H7 (cell line): ENCODE measurements at regions not wholly inside any gene's neighbourhood (a gene's known extent, or its start where the extent isn't known, plus 50 kb on each side); places are given as distances from the start of the nearest gene placed in this dataset.

Experiments
- DNase-seq: peaks from one replicate; pipeline ENCODE4 v3.0.0; 2012
- H3K27me3 ChIP-seq: 2 replicates; pipeline ENCODE4 v1.6.0; 2011; ENCODE audit warnings: mild to moderate bottlenecking, low read length; ENCODE audit not compliant: control insufficient read depth, insufficient read depth
- H3K36me3 ChIP-seq: replicated peaks from 2 replicates; pipeline ENCODE4 v1.5.1; 2011; ENCODE audit warnings: low read length; ENCODE audit not compliant: control insufficient read depth, insufficient read depth
- H3K4me3 ChIP-seq: 2 replicates; pipeline ENCODE4 v1.5.1; 2011; ENCODE audit warnings: low read depth, mild to moderate bottlenecking, control low read depth, low read length, moderate library complexity; ENCODE audit not compliant: insufficient read depth

DNA sequence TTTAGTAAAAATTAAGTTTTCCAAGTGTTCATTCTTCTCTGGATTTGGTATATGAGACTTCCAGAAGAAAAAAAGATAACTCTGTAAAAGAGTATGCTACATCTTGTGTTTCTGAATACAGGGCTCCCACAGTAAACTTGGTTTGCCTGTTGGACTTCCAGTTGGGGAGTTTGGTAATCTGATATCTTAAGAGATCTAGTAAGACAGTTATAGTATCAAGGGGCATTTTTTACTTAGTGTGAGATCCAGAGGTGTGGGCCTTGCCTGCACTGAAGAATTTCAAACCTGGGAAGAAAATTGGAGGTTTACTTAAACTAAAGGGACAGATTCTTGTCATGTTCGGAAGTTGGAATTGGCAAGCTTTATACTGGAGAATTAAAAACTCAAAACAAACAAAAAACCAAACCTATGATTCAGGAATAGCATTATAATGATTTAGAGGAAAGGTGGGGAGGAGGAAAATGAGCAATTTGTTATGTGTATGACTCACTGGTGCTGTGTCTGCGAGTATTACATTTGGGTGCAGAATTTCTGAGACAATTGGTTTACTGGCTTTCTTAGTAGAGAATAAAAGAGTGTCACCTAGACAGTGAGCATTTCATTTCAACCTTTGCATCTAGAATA, 58.9 kb upstream of the ULK4 start:
- Histone ChIP-seq H3K27me3 (no peaks in the 10 kb centered on the region), H3K36me3 (no peaks in the 10 kb centered on the region), H3K4me3 (no peak overlapping the region)
- no peak for DNase-seq

GRCh38 chr3:42019953-42020260, 58.0 kb upstream of the ULK4 start:
- no peaks in the 10 kb centered on the region for H3K27me3 ChIP-seq
- H3K4me3 ChIP-seq: no peak overlapping the region
- H3K36me3 ChIP-seq: no peaks in the 10 kb centered on the region
- no peak for DNase-seq

GRCh38 chr3:42019144-42019952, 57.4 kb upstream of the ULK4 start:
- H3K4me3 ChIP-seq: no peak overlapping the region

DNA sequence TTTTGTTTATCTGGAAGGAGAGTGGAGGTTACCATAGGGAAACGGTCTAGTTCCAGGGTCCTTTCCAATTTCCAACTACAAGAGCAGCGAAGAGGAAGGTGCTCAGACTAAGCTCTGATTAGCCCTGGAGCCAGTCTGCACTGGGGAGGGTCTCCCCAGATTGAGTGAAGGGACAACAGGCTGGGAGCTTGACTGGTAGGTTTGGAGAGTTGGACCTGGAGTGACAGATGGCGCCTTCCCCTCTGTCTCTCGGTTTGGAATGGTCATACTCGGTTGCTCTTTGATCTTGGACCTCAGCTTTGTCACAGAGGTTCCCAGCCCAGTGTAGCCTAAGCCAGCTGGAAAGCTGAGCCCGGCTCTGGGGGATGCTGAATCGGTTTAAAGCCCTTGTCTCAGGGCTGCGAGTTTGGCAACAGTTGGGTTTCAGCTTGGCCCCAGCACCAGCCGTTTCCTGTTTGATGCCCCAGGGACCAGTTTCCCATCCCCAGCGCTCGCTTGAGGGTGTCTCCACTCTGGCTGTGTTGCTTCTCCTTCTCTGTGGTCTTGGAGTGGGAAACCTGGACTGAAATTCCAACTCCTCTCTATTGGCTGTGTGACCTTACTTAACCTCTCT, 53.1 kb upstream of the ULK4 start:
- peak; percentile 37 for DNase-seq
- H3K36me3 ChIP-seq: no peaks in the 10 kb centered on the region; the same call in 1 of the 2 replicates
- H3K4me3 ChIP-seq: peak overlapping the region; percentile 2; the same call in 1 of the 2 replicates

More at GRCh38 chr3:42019144-42019952, 57.4 kb upstream of the ULK4 start:
- DNase-seq: no peak
- Histone ChIP-seq H3K36me3 (no peaks in the 10 kb centered on the region), H3K27me3 (no peaks in the 10 kb centered on the region)

DNA sequence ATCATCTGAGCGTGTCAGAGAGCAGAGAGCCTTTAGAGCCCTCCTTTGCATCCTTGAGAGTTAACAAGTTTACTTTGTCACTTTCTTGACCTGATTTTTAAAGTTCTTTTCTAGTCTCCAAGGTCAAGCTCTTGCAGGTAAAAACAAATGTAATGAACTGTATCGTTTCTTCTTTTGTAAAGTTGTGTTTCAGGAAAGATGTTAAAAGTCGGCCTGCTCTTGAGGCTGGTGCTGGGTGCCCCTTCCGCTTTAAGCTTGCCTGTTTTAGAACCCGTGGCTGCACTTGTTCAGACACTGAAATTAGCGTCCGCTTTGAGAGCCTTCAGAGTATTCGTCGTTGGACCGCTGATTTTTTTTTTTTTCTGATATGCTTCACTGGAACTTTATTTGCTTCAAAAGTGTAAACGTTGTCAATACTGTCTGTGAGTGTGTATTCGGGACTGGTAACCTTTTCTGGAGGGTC, 52.6 kb upstream of the ULK4 start:
- Histone ChIP-seq H3K4me3 (peak overlapping the region; percentile 80), H3K27me3 (peaks cover 4% of the 10 kb centered on the region; the same call in 1 of the 2 replicates), H3K36me3 (no peaks in the 10 kb centered on the region; the same call in 1 of the 2 replicates)
- DNase-seq: no peak

More for the DNA sequence above, 53.1 kb upstream of the ULK4 start:
- peaks cover 4% of the 10 kb centered on the region; the same call in 1 of the 2 replicates for H3K27me3 ChIP-seq

DNA sequence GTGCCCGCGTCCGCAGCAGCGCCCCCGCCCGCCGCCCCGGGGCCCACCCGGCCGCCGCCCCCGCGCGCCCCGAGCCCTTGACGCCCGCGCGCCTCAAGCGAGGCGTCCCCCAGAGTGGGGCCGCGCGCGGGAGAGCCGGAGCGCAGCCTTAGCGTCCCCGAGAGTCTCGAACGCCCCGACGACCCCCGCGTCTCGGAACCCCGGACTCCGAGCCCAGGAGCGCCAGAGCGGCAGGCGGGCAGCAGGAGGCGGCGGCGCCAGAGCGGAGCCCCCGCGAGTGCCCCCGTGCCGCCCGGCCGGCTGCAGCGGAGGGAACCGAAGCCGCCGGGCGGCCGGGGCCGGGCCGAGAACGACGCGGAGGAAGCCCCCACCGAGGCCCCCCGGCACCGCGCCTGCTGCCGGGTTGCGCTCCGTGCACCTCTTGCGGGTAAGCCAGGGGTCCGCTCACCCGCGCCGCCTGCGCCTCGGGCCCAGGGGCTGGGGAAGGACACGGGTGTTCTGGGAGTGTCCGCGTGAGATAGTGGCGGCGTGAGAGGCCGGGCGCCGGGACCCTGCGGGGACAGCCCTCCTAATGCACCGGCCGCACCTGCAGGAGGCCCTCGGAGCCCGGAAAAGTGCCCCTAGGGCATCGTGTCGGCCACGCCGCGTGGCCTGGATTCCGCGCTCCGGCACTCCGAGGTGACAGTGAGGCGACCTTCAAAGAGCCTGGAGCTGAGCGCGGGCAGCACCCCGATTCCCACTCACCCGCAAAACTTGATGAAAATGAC, 52.0 kb upstream of the ULK4 start:
- H3K27me3 ChIP-seq: peaks cover 4% of the 10 kb centered on the region; the same call in 1 of the 2 replicates
- DNase-seq: peak; percentile 81
- H3K36me3 ChIP-seq: no peaks in the 10 kb centered on the region; the same call in 1 of the 2 replicates
- peak overlapping the region; percentile 80 for H3K4me3 ChIP-seq

DNA sequence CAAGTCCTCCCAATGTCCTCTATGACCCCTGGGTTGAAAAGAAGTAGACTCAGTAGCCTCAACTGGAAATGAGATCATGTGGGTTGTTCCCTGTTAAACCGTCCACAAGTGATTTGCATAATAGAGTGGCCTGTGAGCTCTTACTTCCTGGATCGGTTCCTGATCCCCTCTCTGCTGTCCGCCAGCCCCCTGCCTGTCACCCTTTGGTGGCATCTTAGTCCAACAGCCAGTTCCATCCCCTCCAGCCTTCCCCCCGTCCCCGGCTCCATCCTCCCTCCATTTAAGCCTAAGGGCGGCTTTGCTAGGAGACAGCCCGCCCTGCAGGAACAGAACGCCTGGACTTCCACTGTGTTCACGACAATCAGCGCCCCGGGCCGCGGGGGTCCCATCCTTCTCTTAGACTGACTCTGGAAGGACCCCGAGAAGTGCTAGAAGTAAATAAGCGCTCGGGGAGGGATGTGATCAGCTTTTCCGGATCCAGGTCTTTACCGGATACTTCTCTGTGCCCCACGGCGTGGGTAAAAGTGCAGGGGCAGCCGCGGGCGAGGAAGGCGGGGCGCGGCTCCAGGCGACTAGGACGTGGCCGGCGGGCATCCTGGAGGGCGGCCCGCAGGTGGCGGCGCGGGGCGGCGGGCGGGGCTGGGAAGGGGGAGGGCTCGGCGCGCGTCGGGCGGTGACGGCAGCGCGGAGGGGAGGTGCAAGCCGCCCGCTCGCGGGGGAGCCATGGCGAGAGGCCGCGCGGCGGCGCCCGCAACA, 51.2 kb upstream of the ULK4 start:
- H3K36me3 ChIP-seq: no peaks in the 10 kb centered on the region; the same call in 1 of the 2 replicates
- peaks cover 4% of the 10 kb centered on the region; the same call in 1 of the 2 replicates for H3K27me3 ChIP-seq
- H3K4me3 ChIP-seq: peak overlapping the region; percentile 80
- peak; percentile 95 for DNase-seq

DNA sequence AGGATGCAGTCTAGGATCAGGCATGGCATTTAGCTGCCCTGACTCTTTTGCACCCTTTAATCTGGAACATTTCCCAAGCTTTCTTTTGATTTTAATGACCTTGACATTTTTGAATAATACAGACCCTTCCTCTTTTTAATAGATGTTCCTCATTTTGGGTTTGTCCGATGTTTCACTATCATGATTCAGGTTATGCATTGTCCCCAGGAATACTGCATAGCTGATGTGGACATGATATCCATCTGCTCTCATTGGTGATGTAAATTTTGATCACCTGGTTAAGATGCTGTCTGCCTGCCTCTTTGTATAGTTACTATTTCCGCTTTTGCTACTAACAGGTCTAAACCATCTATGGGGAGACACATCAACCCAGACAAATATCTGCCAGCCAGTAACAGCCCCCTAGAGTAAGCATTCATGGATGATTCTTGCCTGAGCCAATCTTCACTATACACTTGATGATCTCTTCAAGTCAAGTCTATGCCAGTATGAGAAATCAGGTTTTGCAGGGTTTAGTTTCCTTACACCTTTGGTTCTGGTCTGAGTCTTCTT, 50.6 kb upstream of the ULK4 start:
- H3K4me3 ChIP-seq: peak overlapping the region; percentile 73; the same call in 1 of the 2 replicates
- peaks cover 4% of the 10 kb centered on the region; the same call in 1 of the 2 replicates for H3K27me3 ChIP-seq
- no peak for DNase-seq
- H3K36me3 ChIP-seq: no peaks in the 10 kb centered on the region; the same call in 1 of the 2 replicates
